ENCODE measurements at regions not wholly inside any gene's neighbourhood (a gene's known extent, or its start where the extent isn't known, plus 50 kb on each side); places are given as distances from the start of the nearest gene placed in this dataset.

GRCh38 chr13:54945973-54946372 lies 1917.4 kb downstream of the OLFM4 start:
- Histone ChIP-seq H3K4me1 (no peaks in the 10 kb centered on the region), H3K36me3 (no peaks in the 10 kb centered on the region), H3K27ac (no peak overlapping the region), H3K9me3 (no peaks in the 10 kb centered on the region), H3K4me3 (no peak overlapping the region), H3K27me3 (no peaks in the 10 kb centered on the region)
- 11 to 15% methylated on average over 1 of the region's 1 CpG for WGBS, 2 donors
- no peak for DNase-seq (ENCODE audit: low spot score in 2 of 2)
- TF ChIP-seq POLR2A (IDR thresholded peaks at IDR 0.05) (no peak), EP300 (IDR thresholded peaks at IDR 0.05) (no peak), CTCF (IDR thresholded peaks at IDR 0.05) (no peak)

GRCh38 chr13:54949735-54950134 lies 1921.1 kb downstream of the OLFM4 start:
- H3K36me3 ChIP-seq = no peaks in the 10 kb centered on the region
- H3K4me1 ChIP-seq = no peaks in the 10 kb centered on the region
- no peak overlapping the region for H3K4me3 ChIP-seq
- no peak overlapping the region for H3K27ac ChIP-seq
- WGBS, 2 donors = 50 to 58% methylated on average over 4 of the region's 4 CpGs
- TF ChIP-seq POLR2A (IDR thresholded peaks at IDR 0.05) (no peak), CTCF (IDR thresholded peaks at IDR 0.05) (no peak), EP300 (IDR thresholded peaks at IDR 0.05) (no peak)
- no peak for DNase-seq (ENCODE audit: low spot score in 2 of 2)
- H3K27me3 ChIP-seq = no peaks in the 10 kb centered on the region
- H3K9me3 ChIP-seq = no peaks in the 10 kb centered on the region

- Histone ChIP-seq H3K27me3 (no peaks in the 10 kb centered on the region), H3K4me1 (no peaks in the 10 kb centered on the region), H3K27ac (no peak overlapping the region), H3K36me3 (no peaks in the 10 kb centered on the region), H3K9me3 (no peaks in the 10 kb centered on the region), H3K4me3 (no peak overlapping the region)
- DNase-seq (ENCODE audit: low spot score in 2 of 2) = no peak
- TF ChIP-seq EP300 (IDR thresholded peaks at IDR 0.05) (no peak), CTCF (IDR thresholded peaks at IDR 0.05) (no peak), POLR2A (IDR thresholded peaks at IDR 0.05) (no peak)
- 80 to 88% methylated on average over 1 of the region's 1 CpG for WGBS, 2 donors
Measured at GRCh38 chr13:54950546-54950945, 1921.9 kb downstream of the OLFM4 start.

- TF ChIP-seq POLR2A (IDR thresholded peaks at IDR 0.05) (no peak), EP300 (IDR thresholded peaks at IDR 0.05) (no peak), CTCF (IDR thresholded peaks at IDR 0.05) (no peak)
- 77 to 90% methylated on average over 1 of the region's 1 CpG for WGBS, 2 donors
- no peaks in the 10 kb centered on the region for H3K36me3 ChIP-seq
- no peak for DNase-seq (ENCODE audit: low spot score in 2 of 2)
- no peak overlapping the region for H3K27ac ChIP-seq
- no peak overlapping the region for H3K4me3 ChIP-seq
- no peaks in the 10 kb centered on the region for H3K4me1 ChIP-seq
- no peaks in the 10 kb centered on the region for H3K27me3 ChIP-seq
- peaks cover 0 to 1% (median 0%) of the 10 kb centered on the region in 4 donors for H3K9me3 ChIP-seq
Measured at GRCh38 chr13:54953786-54954185, 1925.2 kb downstream of the OLFM4 start.

GRCh38 chr13:54958781-54959180 lies 1930.2 kb downstream of the OLFM4 start:
- TF ChIP-seq CTCF (IDR thresholded peaks at IDR 0.05) (no peak), POLR2A (IDR thresholded peaks at IDR 0.05) (no peak), EP300 (IDR thresholded peaks at IDR 0.05) (no peak)
- Histone ChIP-seq H3K27ac (no peak overlapping the region), H3K9me3 (peaks cover 0 to 20% (median 0%) of the 10 kb centered on the region in 4 donors), H3K27me3 (no peaks in the 10 kb centered on the region), H3K4me1 (no peaks in the 10 kb centered on the region), H3K4me3 (no peak overlapping the region), H3K36me3 (no peaks in the 10 kb centered on the region)
- WGBS, 2 donors = 90 to 93% methylated on average over 10 to 12 of the region's 12 CpGs
- no peak for DNase-seq (ENCODE audit: low spot score in 2 of 2)

Measured in tibial nerve (tissue), 4 donors.